Osteoblast (primary cell): ENCODE measurements at regions not wholly inside any gene's neighbourhood (a gene's known extent, or its start where the extent isn't known, plus 50 kb on each side); places are given as distances from the start of the nearest gene placed in this dataset.

Experiments used
- DNase-seq: peaks from one replicate; pipeline ENCODE4 v3.0.0; 2011; ENCODE audit warnings: low spot score, mixed read lengths; ENCODE audit not compliant: insufficient read length; ENCODE audit errors: missing footprints
- H2AFZ ChIP-seq: 2 replicates; pipeline ENCODE4 v1.6.0; 2011; ENCODE audit warnings: mild to moderate bottlenecking, low read length
- H3K27ac ChIP-seq: 2 replicates; pipeline ENCODE4 v1.5.1; 2011; ENCODE audit warnings: mild to moderate bottlenecking, low read depth, low read length, moderate library complexity
- H3K27me3 ChIP-seq: 2 replicates; pipeline ENCODE4 v1.6.0; 2012; ENCODE audit warnings: mild to moderate bottlenecking, control low read depth, inconsistent platforms, low read length, moderate library complexity; ENCODE audit not compliant: insufficient read depth
- H3K36me3 ChIP-seq: 2 replicates; pipeline ENCODE4 v1.5.1; 2011; ENCODE audit warnings: mild to moderate bottlenecking, low read length, control low read depth, moderate library complexity; ENCODE audit not compliant: insufficient read depth
- H3K4me1 ChIP-seq: 2 replicates; pipeline ENCODE4 v1.5.1; 2011; ENCODE audit warnings: mild to moderate bottlenecking, low read length, control low read depth, moderate library complexity; ENCODE audit not compliant: insufficient read depth
- H3K4me2 ChIP-seq: 2 replicates; pipeline ENCODE4 v1.6.0; 2011; ENCODE audit warnings: mild to moderate bottlenecking, low read length; ENCODE audit not compliant: insufficient read depth
- H3K4me3 ChIP-seq: fragments of 200-600 bp; sonication (generic); 3 replicates; pipeline ENCODE4 v1.5.1; 2012; ENCODE audit warnings: mild to moderate bottlenecking, low read length, inconsistent platforms; ENCODE audit not compliant: insufficient read depth
- H3K79me2 ChIP-seq: 2 replicates; pipeline ENCODE4 v1.6.0; 2012; ENCODE audit warnings: mild to moderate bottlenecking, low read length, control low read depth, inconsistent platforms; ENCODE audit not compliant: insufficient read depth
- H3K9me3 ChIP-seq: 2 replicates; pipeline ENCODE4 v1.5.1; 2011; ENCODE audit warnings: low read depth, low read length, control low read depth
- H4K20me1 ChIP-seq: 2 replicates; pipeline ENCODE4 v1.6.0; 2012; ENCODE audit warnings: mild to moderate bottlenecking, low read length, control low read depth; ENCODE audit not compliant: insufficient read depth
- CTCF ChIP-seq: IDR thresholded peaks from 2 replicates; pipeline ENCODE4 v1.5.1; 2011; ENCODE audit warnings: mild to moderate bottlenecking, low read depth, low read length, moderate library complexity; ENCODE audit errors: extremely low read depth

GRCh38 chr11:8766043-8766987 lies 83.7 kb downstream of the RPL27A start:
- Histone ChIP-seq H3K4me1 (peaks cover 52% of the 10 kb centered on the region), H3K27ac (peak overlapping the region; percentile 93), H3K4me3 (peak overlapping the region; percentile 18), H2AFZ (no peak overlapping the region), H3K79me2 (peaks cover 12% of the 10 kb centered on the region), H3K27me3 (no peaks in the 10 kb centered on the region), H3K4me2 (peak overlapping the region; percentile 64), H3K36me3 (no peaks in the 10 kb centered on the region), H4K20me1 (peaks cover 6% of the 10 kb centered on the region), H3K9me3 (no peaks in the 10 kb centered on the region)
- TF ChIP-seq CTCF, result no peak
- DNase-seq, result peak; percentile 80

- DNase-seq, result no peak
- H3K4me3 ChIP-seq, result peak overlapping the region; percentile 18
- no peaks in the 10 kb centered on the region for H3K27me3 ChIP-seq
- H3K27ac ChIP-seq, result peak overlapping the region; percentile 93
- TF ChIP-seq CTCF, result no peak
- H3K9me3 ChIP-seq, result no peaks in the 10 kb centered on the region
- peaks cover 6% of the 10 kb centered on the region for H4K20me1 ChIP-seq
- H3K36me3 ChIP-seq, result no peaks in the 10 kb centered on the region
- H3K79me2 ChIP-seq, result peaks cover 7% of the 10 kb centered on the region
- peak overlapping the region; percentile 64 for H3K4me2 ChIP-seq
- peaks cover 58% of the 10 kb centered on the region for H3K4me1 ChIP-seq
- H2AFZ ChIP-seq, result no peak overlapping the region
Measured at GRCh38 chr11:8766988-8767374, 84.4 kb downstream of the RPL27A start.

GRCh38 chr11:8767466-8768142 lies 85.0 kb downstream of the RPL27A start:
- Histone ChIP-seq H3K36me3 (no peaks in the 10 kb centered on the region), H3K79me2 (peaks cover 2% of the 10 kb centered on the region), H4K20me1 (peaks cover 6% of the 10 kb centered on the region), H3K4me3 (no peak overlapping the region), H3K4me2 (peak overlapping the region; percentile 64), H3K9me3 (no peaks in the 10 kb centered on the region), H2AFZ (no peak overlapping the region), H3K27ac (peak overlapping the region; percentile 93), H3K27me3 (no peaks in the 10 kb centered on the region), H3K4me1 (peaks cover 64% of the 10 kb centered on the region)
- no peak for TF ChIP-seq CTCF
- no peak for DNase-seq
